ENCODE measurements at regions not wholly inside any gene's neighbourhood (a gene's known extent, or its start where the extent isn't known, plus 50 kb on each side); places are given as distances from the start of the nearest gene placed in this dataset.

GRCh38 chr16:56120447-56121155 lies 70.7 kb upstream of the GNAO1 start:
- Histone ChIP-seq H3K4me3 (ENCODE audit: low read length) (no peak overlapping the region), H3F3A (ENCODE audit: control insufficient read depth, insufficient read depth) (no peaks in the 10 kb centered on the region), H3K79me2 (ENCODE audit: control insufficient read depth, low read length) (no peaks in the 10 kb centered on the region), H4K20me1 (ENCODE audit: control insufficient read depth, insufficient read depth, low read depth, low read length) (no peaks in the 10 kb centered on the region), H3K4me2 (ENCODE audit: low read length) (no peak overlapping the region), H3K27ac (ENCODE audit: low read depth, low read length) (no peak overlapping the region), H3K27me3 (ENCODE audit: control insufficient read depth, low read length) (peaks cover 6% of the 10 kb centered on the region), H3K4me1 (ENCODE audit: control insufficient read depth, low read length) (no peaks in the 10 kb centered on the region), H3K36me3 (ENCODE audit: control insufficient read depth, low read length) (no peaks in the 10 kb centered on the region), H3K9me2 (replicated peaks; ENCODE audit: control insufficient read depth, low read length) (no peaks in the 10 kb centered on the region), H3K9me3 (ENCODE audit: control insufficient read depth, insufficient read depth, low read length) (no peaks in the 10 kb centered on the region)
- no peak for TF ChIP-seq EZH2phosphoT487 (IDR thresholded peaks at IDR 0.05; ENCODE audit: borderline replicate concordance, low read length)
- no peak for TF ChIP-seq CTCF (IDR thresholded peaks at IDR 0.05; ENCODE audit: low read depth, low read length, poor library complexity, severe bottlenecking)

- no peaks in the 10 kb centered on the region for H3K9me3 ChIP-seq (ENCODE audit: control insufficient read depth, insufficient read depth, low read length)
- H3F3A ChIP-seq (ENCODE audit: control insufficient read depth, insufficient read depth), result no peaks in the 10 kb centered on the region
- TF ChIP-seq EZH2phosphoT487 (IDR thresholded peaks at IDR 0.05; ENCODE audit: borderline replicate concordance, low read length) (no peak), CTCF (IDR thresholded peaks at IDR 0.05; ENCODE audit: low read depth, low read length, poor library complexity, severe bottlenecking) (no peak)
- H3K27me3 ChIP-seq (ENCODE audit: control insufficient read depth, low read length), result peaks cover 6% of the 10 kb centered on the region
- H3K4me2 ChIP-seq (ENCODE audit: low read length), result no peak overlapping the region
- no peaks in the 10 kb centered on the region for H3K79me2 ChIP-seq (ENCODE audit: control insufficient read depth, low read length)
- H3K4me3 ChIP-seq (ENCODE audit: low read length), result no peak overlapping the region
- H3K27ac ChIP-seq (ENCODE audit: low read depth, low read length), result no peak overlapping the region
- H4K20me1 ChIP-seq (ENCODE audit: control insufficient read depth, insufficient read depth, low read depth, low read length), result no peaks in the 10 kb centered on the region
- H3K36me3 ChIP-seq (ENCODE audit: control insufficient read depth, low read length), result no peaks in the 10 kb centered on the region
- H3K4me1 ChIP-seq (ENCODE audit: control insufficient read depth, low read length), result no peaks in the 10 kb centered on the region
- no peaks in the 10 kb centered on the region for H3K9me2 ChIP-seq (replicated peaks; ENCODE audit: control insufficient read depth, low read length)
Observed at GRCh38 chr16:56119133-56119532, 72.2 kb upstream of the GNAO1 start.

GRCh38 chr16:56116577-56116964 lies 74.7 kb upstream of the GNAO1 start:
- no peaks in the 10 kb centered on the region for H3K79me2 ChIP-seq (ENCODE audit: control insufficient read depth, low read length)
- H3K9me2 ChIP-seq (replicated peaks; ENCODE audit: control insufficient read depth, low read length), result no peaks in the 10 kb centered on the region
- no peaks in the 10 kb centered on the region for H3K4me1 ChIP-seq (ENCODE audit: control insufficient read depth, low read length)
- no peaks in the 10 kb centered on the region for H3K36me3 ChIP-seq (ENCODE audit: control insufficient read depth, low read length)
- no peaks in the 10 kb centered on the region for H3K9me3 ChIP-seq (ENCODE audit: control insufficient read depth, insufficient read depth, low read length)
- H3K27me3 ChIP-seq (ENCODE audit: control insufficient read depth, low read length), result peaks cover 6% of the 10 kb centered on the region
- no peak overlapping the region for H3K27ac ChIP-seq (ENCODE audit: low read depth, low read length)
- TF ChIP-seq CTCF (IDR thresholded peaks at IDR 0.05; ENCODE audit: low read depth, low read length, poor library complexity, severe bottlenecking) (no peak), EZH2phosphoT487 (IDR thresholded peaks at IDR 0.05; ENCODE audit: borderline replicate concordance, low read length) (no peak)
- H4K20me1 ChIP-seq (ENCODE audit: control insufficient read depth, insufficient read depth, low read depth, low read length), result no peaks in the 10 kb centered on the region
- H3K4me3 ChIP-seq (ENCODE audit: low read length), result no peak overlapping the region
- H3K4me2 ChIP-seq (ENCODE audit: low read length), result no peak overlapping the region
- no peaks in the 10 kb centered on the region for H3F3A ChIP-seq (ENCODE audit: control insufficient read depth, insufficient read depth)
